Thymus (tissue), 11 donors: ENCODE measurements at regions not wholly inside any gene's neighbourhood (a gene's known extent, or its start where the extent isn't known, plus 50 kb on each side); places are given as distances from the start of the nearest gene placed in this dataset.
"Not testable (repeated sequence)": the region's sequence is repeated elsewhere in the genome, so short reads cannot be mapped to it uniquely, and the experiment has no call there.

Experiments
- DNase-seq, 9 donors: peaks; one replicate each; pipeline ENCODE4 v3.0.0-alpha.2; 2013; ENCODE audit warnings: low spot score in 9 of 9, low read depth in 6 of 9, missing footprints in 1 of 9
- H3K27ac ChIP-seq, 2 donors: one replicate each; pipeline ENCODE4 v1.5.1; 2013; ENCODE audit warnings: control low read depth in 1 of 2, low read depth in 1 of 2, low read length in 1 of 2, mild to moderate bottlenecking in 1 of 2, moderate library complexity in 1 of 2
- H3K27me3 ChIP-seq, 2 donors: one replicate each; pipeline ENCODE4 v1.5.1; 2013; ENCODE audit warnings: low read length in 1 of 2; ENCODE audit not compliant: control insufficient read depth in 2 of 2, insufficient read depth in 1 of 2
- H3K36me3 ChIP-seq, 2 donors: one replicate each; pipeline ENCODE4 v1.5.1; 2013; ENCODE audit warnings: low read length in 1 of 2, mild to moderate bottlenecking in 1 of 2, moderate library complexity in 1 of 2; ENCODE audit not compliant: control insufficient read depth in 2 of 2, insufficient read depth in 2 of 2
- H3K4me1 ChIP-seq, 2 donors: one replicate each; pipeline ENCODE4 v1.5.1; 2013; ENCODE audit warnings: low read length in 2 of 2; ENCODE audit not compliant: control insufficient read depth in 2 of 2, insufficient read depth in 2 of 2
- H3K4me3 ChIP-seq, 2 donors: one replicate each; pipeline ENCODE4 v1.5.1; 2013; ENCODE audit warnings: low read length in 2 of 2, control low read depth in 1 of 2, mild to moderate bottlenecking in 1 of 2
- H3K9me3 ChIP-seq, 2 donors: one replicate each; pipeline ENCODE4 v1.5.1; 2013; ENCODE audit warnings: low read length in 1 of 2, mild to moderate bottlenecking in 1 of 2; ENCODE audit not compliant: control insufficient read depth in 2 of 2, insufficient read depth in 1 of 2
- WGBS: extraction: QIAGEN DNeasy Blood & Tissue Kit; methylation state at CpG from one replicate; pipeline ENCODE4 v1.1.7; 2013; 5-methylcytosine and 5-hydroxymethylcytosine counted together
- donor health status: healthy.

DNA sequence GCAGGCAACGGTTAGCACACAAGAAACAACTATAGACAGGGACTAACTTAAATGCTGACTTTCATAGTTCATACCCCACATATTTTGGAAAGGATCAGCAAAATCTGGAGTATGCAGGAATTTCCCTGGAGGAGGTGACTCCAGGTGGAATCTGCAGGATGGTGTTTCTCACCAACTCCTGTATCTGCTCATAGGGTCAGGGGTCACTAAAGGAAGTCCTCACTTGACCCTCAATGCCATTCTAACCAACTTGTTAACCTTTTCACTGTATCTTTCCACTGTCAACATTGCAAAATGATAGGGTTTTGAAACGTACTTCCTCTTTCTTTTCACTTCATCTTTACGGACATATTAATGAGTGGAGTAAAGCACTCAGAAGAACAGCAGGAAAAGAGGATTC, 207.0 kb upstream of the CXCR4 start:
- no peaks in the 10 kb centered on the region for H3K36me3 ChIP-seq
- DNase-seq, result peak in 1 of 9 donors; percentile 36
- H3K4me1 ChIP-seq, result peaks cover 55 to 88% of the 10 kb centered on the region in 2 donors
- H3K4me3 ChIP-seq, result no peak overlapping the region
- peak overlapping the region; percentile 1 to 8 for H3K27ac ChIP-seq
- H3K27me3 ChIP-seq, result no peaks in the 10 kb centered on the region
- peaks cover 0 to 3% of the 10 kb centered on the region in 2 donors for H3K9me3 ChIP-seq
- 71% methylated on average over 3 of the region's 3 CpGs for WGBS

DNA sequence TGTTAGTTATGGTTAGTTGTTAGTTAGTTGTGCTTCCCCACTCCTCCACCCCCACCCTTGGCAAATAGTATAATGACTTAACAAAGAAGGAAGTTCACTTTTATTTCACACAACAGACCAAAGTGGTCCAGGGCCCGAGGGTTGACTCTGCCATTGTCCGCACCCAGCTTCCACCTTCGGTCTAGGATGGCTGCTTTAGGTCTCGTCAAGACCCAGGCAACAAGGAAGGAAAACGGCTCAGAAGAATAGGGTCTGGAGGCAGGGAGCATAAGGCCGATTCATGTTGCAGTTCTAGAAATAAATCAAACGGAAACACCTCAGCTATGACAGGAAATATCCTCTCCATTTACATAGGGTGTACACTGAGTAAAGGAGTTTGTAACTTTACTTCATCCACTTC, 206.0 kb upstream of the CXCR4 start:
- Histone ChIP-seq H3K9me3 (peaks cover 0 to 7% of the 10 kb centered on the region in 2 donors), H3K4me3 (no peak overlapping the region), H3K27me3 (no peaks in the 10 kb centered on the region), H3K36me3 (no peaks in the 10 kb centered on the region), H3K4me1 (peaks cover 65 to 90% of the 10 kb centered on the region in 2 donors), H3K27ac (peak overlapping the region; percentile 71 to 92)
- WGBS, result 86% methylated on average over 7 of the region's 7 CpGs
- peak in 1 of 9 donors; percentile 32 for DNase-seq

DNA sequence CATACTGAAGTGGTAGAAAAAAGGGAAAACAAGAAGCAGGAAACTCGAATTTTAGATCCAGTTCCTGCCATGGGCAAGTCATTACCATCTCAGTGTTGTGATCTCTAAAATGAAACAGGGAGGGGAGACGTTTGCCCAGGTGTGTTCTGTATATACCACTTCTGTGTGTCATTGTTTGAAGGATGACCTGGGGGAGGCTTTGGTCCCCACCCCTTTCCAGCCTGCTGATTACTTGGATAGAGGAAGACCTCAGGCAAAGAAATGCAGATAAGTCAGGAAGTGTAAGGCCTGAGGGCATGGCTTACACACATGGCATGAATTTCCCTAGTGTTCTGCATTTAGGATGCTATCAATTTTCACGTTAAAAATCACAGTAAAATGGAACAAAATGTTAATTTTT, 205.2 kb upstream of the CXCR4 start:
- H3K4me3 ChIP-seq, result no peak overlapping the region
- no peaks in the 10 kb centered on the region for H3K36me3 ChIP-seq
- peaks cover 0 to 7% of the 10 kb centered on the region in 2 donors for H3K9me3 ChIP-seq
- peaks cover 67 to 90% of the 10 kb centered on the region in 2 donors for H3K4me1 ChIP-seq
- H3K27me3 ChIP-seq, result no peaks in the 10 kb centered on the region
- WGBS, result 41% methylated on average over 3 of the region's 3 CpGs
- peak overlapping the region; percentile 92 for H3K27ac ChIP-seq
- DNase-seq, result peak in 2 of 9 donors; percentile 40 to 67

DNA sequence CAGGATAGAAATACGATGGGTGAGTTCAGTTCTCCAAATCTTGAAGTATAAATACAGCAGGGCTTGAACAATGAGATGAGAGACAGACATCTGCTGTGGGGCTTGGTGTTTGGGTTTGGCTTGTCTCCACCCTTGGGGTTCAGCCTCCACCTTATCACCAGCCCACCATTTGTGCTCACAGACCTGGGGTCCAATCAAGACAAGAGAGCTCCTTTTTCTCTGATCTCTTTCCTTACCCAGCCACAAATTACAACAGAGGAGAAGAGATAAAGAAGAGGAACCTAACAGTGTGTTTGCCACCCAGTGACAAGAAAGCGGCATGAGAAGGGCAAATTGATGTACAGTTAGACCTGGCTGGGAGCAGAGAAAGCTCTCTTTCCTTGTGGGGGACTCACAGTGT, 204.5 kb upstream of the CXCR4 start:
- H3K27ac ChIP-seq, result peak overlapping the region; percentile 92
- peak in 6 of 9 donors; percentile 32 to 86 (median 64) for DNase-seq
- H3K9me3 ChIP-seq, result peaks cover 0 to 7% of the 10 kb centered on the region in 2 donors
- 16% methylated on average over 2 of the region's 2 CpGs for WGBS
- peaks cover 64 to 88% of the 10 kb centered on the region in 2 donors for H3K4me1 ChIP-seq
- no peaks in the 10 kb centered on the region for H3K36me3 ChIP-seq
- H3K27me3 ChIP-seq, result no peaks in the 10 kb centered on the region
- H3K4me3 ChIP-seq, result no peak overlapping the region

DNA sequence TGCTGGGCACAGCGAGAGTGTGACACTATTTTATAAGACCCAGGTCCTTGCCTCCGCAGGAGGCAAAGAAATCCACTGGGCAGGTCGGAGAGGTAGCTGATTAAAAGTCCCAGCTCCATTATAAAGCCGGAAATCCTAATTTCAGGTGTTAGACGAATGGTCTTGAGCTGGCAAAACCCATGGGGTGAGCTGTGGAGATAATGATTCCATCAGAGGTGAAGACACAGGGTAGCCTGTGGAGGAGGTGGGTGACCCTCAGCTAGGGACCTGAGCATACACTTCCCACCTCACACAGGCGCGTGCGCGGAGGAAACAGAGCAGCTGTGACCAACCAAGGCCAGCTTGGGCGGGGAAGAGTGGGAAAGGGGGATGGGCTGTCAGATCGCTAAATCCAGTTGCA, 201.7 kb upstream of the CXCR4 start:
- no peaks in the 10 kb centered on the region for H3K27me3 ChIP-seq
- H3K4me1 ChIP-seq, result peaks cover 47 to 83% of the 10 kb centered on the region in 2 donors
- no peaks in the 10 kb centered on the region for H3K36me3 ChIP-seq
- H3K9me3 ChIP-seq, result peaks cover 0 to 7% of the 10 kb centered on the region in 2 donors
- no peak for DNase-seq
- no peak overlapping the region for H3K4me3 ChIP-seq
- peak overlapping the region in 1 of 2 donors; percentile 45 for H3K27ac ChIP-seq
- 93% methylated on average over 11 of the region's 11 CpGs for WGBS

DNA sequence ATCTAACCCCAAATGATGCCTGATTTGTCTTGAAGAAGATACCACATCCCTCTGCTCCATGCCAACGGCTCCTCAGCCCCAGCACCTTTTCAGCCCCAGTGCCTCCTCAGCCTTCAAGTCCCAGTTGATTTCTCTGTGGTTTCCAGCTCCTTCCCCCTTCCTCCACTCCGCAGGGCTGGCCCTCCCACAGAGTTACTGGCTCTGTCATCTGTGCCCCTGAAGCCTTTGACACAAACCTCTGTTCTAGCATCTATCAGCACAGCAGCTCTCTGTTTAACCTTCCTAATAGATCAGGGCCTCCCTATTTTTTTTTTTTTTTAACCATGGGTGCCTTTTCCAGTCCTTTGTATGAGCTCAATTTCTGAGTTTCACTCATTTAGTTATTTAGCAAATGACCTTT, 201.3 kb upstream of the CXCR4 start:
- Histone ChIP-seq H3K36me3 (no peaks in the 10 kb centered on the region), H3K27me3 (no peaks in the 10 kb centered on the region), H3K27ac (peak overlapping the region; percentile 15 to 45), H3K4me1 (peaks cover 43 to 80% of the 10 kb centered on the region in 2 donors), H3K9me3 (peaks cover 0 to 7% of the 10 kb centered on the region in 2 donors), H3K4me3 (no peak overlapping the region)
- peak in 3 of 9 donors; percentile 29 to 72 (median 43) for DNase-seq
- 5% methylated on average over 2 of the region's 2 CpGs for WGBS

DNA sequence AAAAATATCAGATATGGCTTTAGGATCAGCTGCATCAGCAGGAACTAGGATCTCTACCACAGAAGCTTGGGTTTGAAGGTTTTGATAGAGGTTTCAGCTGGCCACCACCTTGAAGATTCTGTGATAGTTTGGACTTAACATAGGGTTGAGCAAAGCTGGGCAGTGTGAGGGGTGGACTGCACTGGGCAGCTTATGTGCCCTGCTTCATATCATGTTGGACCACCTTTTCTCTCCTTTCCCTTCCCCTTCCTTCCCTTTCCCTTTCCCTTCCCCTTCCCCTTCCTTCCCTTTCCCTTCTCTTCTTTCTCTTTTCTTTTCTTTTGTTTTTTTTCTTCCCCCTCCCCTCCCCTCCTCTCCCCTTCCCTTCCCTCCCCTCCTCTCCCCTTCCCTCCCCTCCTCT, 196.3 kb upstream of the CXCR4 start:
- H3K27ac ChIP-seq, result no peak overlapping the region
- H3K36me3 ChIP-seq, result no peaks in the 10 kb centered on the region
- no peak overlapping the region for H3K4me3 ChIP-seq
- peaks cover 12 to 47% of the 10 kb centered on the region in 2 donors for H3K4me1 ChIP-seq
- no peak for DNase-seq
- no peaks in the 10 kb centered on the region for H3K9me3 ChIP-seq
- no peaks in the 10 kb centered on the region for H3K27me3 ChIP-seq

DNA sequence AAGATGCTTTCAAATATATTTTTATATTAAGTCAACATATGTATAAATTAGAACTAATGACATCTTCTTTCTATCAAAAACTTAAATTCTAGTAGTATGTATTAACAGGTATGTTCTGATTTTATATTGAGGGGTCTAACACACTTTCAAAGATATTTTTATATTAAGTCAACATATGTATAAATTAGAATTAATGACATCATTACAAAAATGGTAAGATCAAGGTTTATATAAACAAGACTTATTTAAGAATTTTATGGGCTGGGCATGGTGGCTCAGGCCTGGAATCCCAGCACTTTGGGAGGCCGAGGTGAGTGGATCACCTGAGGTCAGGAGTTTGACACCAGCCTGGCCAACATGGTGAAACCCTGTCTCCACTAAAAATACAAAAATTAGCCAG, 194.6 kb upstream of the CXCR4 start:
- H3K27ac ChIP-seq, H3K27me3 ChIP-seq, H3K36me3 ChIP-seq, H3K4me3 ChIP-seq, DNase-seq, H3K9me3 ChIP-seq: not testable (repeated sequence)
- peaks cover 7 to 35% of the 10 kb centered on the region in 2 donors for H3K4me1 ChIP-seq
- 96% methylated on average over 1 of the region's 1 CpG for WGBS

DNA sequence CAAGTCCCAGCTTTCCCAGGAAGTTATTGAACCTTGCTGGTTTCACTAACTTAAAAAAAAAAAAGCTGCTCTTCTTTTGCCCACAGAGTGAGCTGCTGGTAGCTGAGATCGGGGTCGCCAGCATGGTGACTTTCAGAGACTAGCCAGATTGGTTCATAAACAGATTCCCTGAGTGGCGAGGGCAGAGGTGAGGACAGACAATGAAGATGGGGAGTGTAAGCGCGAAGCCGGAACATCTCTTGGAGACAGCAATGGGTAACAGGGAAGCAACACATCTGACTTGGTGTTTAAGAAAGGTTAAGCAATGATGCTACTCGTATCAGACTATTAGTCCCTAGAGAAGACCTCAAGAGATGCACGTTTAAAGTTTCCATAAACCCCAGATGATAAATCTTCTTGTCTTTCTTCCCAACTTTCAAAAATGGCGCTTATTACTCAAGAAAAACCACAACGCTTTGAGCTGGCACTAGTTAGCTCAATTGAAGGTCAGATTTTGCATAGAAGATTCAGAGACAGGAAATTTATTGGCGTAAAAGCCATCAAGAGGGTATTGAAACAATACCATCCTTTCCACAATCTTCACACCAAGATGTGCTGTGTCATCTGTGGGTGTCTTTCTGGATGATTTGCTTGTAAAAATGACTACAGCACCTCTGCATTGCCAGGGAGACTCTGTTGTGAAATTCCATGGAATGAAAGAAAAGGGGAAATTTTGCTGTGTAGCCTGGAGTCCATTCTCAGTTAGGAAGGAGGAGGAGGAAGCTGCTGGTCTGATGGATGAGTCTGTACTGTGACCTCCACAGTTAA, 193.1 kb upstream of the CXCR4 start:
- WGBS, result 77% methylated on average over 11 of the region's 11 CpGs
- Histone ChIP-seq H3K4me3 (no peak overlapping the region), H3K9me3 (no peaks in the 10 kb centered on the region), H3K4me1 (peaks cover 4 to 20% of the 10 kb centered on the region in 2 donors), H3K36me3 (no peaks in the 10 kb centered on the region), H3K27me3 (no peaks in the 10 kb centered on the region), H3K27ac (no peak overlapping the region)
- no peak for DNase-seq
